ENCODE measurements at regions not wholly inside any gene's neighbourhood (a gene's known extent, or its start where the extent isn't known, plus 50 kb on each side); places are given as distances from the start of the nearest gene placed in this dataset.
"Not testable (repeated sequence)": the region's sequence is repeated elsewhere in the genome, so short reads cannot be mapped to it uniquely, and the experiment has no call there.

GRCh38 chr3:29182828-29183227 is 98.0 kb upstream of the RBMS3 start:
- H2AFZ ChIP-seq (ENCODE audit: low read length); H3K27ac ChIP-seq (replicated peaks; ENCODE audit: low read length); H3K9ac ChIP-seq (ENCODE audit: low read depth, low read length, poor library complexity); H2BK120ac ChIP-seq (ENCODE audit: low read depth, low read length); H3K14ac ChIP-seq (ENCODE audit: low read length); H3K27me3 ChIP-seq (ENCODE audit: control insufficient read depth in 3 of 3, insufficient read depth in 3 of 3, low read depth in 1 of 3, low read length in 3 of 3); H3K18ac ChIP-seq (ENCODE audit: low read length); H3K4ac ChIP-seq (ENCODE audit: low read length); H4K91ac ChIP-seq (ENCODE audit: low read depth, low read length, poor library complexity); H2BK12ac ChIP-seq (ENCODE audit: low read length); H2BK15ac ChIP-seq (ENCODE audit: low read length); H3K4me3 ChIP-seq (ENCODE audit: low read length in 2 of 2); DNase-seq (ENCODE audit: low spot score); H2AK5ac ChIP-seq (ENCODE audit: low read depth, low read length); H3K4me1 ChIP-seq (ENCODE audit: control insufficient read depth in 2 of 2, insufficient read depth in 1 of 2, low read depth in 1 of 2, low read length in 2 of 2); H3K4me2 ChIP-seq (ENCODE audit: insufficient read depth, low read length, poor library complexity, severe bottlenecking); H3K23ac ChIP-seq (ENCODE audit: low read depth, low read length, poor library complexity); H4K8ac ChIP-seq (ENCODE audit: low read depth, low read length); H3K9me3 ChIP-seq (replicated peaks in 1 of 2; ENCODE audit: control insufficient read depth in 2 of 2, insufficient read depth in 1 of 2, low read depth in 1 of 2, low read length in 2 of 2); H3K36me3 ChIP-seq (replicated peaks in 1 of 2; ENCODE audit: control insufficient read depth in 2 of 2, insufficient read depth in 2 of 2, low read length in 2 of 2); H3K79me1 ChIP-seq (ENCODE audit: low read depth, low read length); H2BK5ac ChIP-seq (ENCODE audit: low read length): not testable (repeated sequence)
- no CpG with 5 or more reads among the region's 3 CpGs for WGBS, 2 donors (ENCODE audit: extremely low coverage in 2 of 2, insufficient read length in 2 of 2, insufficient replicate concordance in 1 of 2)

DNA sequence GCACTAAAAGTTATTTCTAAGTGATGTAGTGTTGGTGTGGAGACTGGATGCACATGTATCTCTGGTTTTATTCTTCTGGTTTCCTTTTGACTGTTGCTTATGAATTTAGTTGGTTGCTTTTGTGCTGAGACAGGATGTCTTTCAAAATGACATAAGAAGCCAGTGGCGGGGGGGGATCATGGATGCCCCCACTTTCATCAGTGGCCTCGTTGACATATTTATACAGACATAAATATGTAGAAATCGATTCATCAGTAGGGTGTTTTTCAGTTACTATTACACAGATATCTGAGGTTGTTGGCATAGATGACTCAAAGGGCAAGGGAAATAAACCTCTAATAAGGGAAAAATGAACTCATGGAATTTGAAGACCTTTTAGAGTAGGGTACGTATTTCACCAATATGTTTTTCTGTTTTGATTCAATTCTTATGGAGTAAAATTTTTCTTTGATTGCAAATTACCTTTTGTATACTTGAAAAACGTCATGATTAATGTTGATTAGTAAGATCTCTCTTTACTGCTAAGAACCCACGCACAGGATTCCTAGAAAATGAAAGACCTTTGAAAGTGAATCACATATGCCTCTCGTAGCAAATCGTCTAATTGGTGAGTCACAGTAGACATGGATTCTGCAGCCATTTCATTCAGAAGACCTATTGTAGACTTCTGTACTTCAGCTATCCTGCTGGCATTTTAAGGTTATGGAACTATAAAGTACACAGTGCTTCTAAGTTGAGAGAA is 97.4 kb upstream of the RBMS3 start:
- no peak overlapping the region for H2BK12ac ChIP-seq (ENCODE audit: low read length)
- H3K4me1 ChIP-seq (ENCODE audit: control insufficient read depth in 2 of 2, insufficient read depth in 1 of 2, low read depth in 1 of 2, low read length in 2 of 2) = no peaks in the 10 kb centered on the region
- WGBS, 2 donors (ENCODE audit: extremely low coverage in 2 of 2, insufficient read length in 2 of 2, insufficient replicate concordance in 1 of 2) = no CpG with 5 or more reads among the region's 8 CpGs
- no peaks in the 10 kb centered on the region for H3K9me3 ChIP-seq (replicated peaks in 1 of 2; ENCODE audit: control insufficient read depth in 2 of 2, insufficient read depth in 1 of 2, low read depth in 1 of 2, low read length in 2 of 2)
- H3K9ac ChIP-seq (ENCODE audit: low read depth, low read length, poor library complexity) = no peak overlapping the region
- H3K36me3 ChIP-seq (replicated peaks in 1 of 2; ENCODE audit: control insufficient read depth in 2 of 2, insufficient read depth in 2 of 2, low read length in 2 of 2) = no peaks in the 10 kb centered on the region
- H2BK15ac ChIP-seq (ENCODE audit: low read length) = no peak overlapping the region
- H3K18ac ChIP-seq (ENCODE audit: low read length) = no peak overlapping the region
- H2AFZ ChIP-seq (ENCODE audit: low read length) = no peak overlapping the region
- no peak overlapping the region for H2AK5ac ChIP-seq (ENCODE audit: low read depth, low read length)
- no peak overlapping the region for H3K4me3 ChIP-seq (ENCODE audit: low read length in 2 of 2)
- no peak overlapping the region for H4K91ac ChIP-seq (ENCODE audit: low read depth, low read length, poor library complexity)
- no peak overlapping the region for H3K4me2 ChIP-seq (ENCODE audit: insufficient read depth, low read length, poor library complexity, severe bottlenecking)
- no peak overlapping the region for H3K23ac ChIP-seq (ENCODE audit: low read depth, low read length, poor library complexity)
- no peak overlapping the region for H3K27ac ChIP-seq (replicated peaks; ENCODE audit: low read length)
- no peaks in the 10 kb centered on the region for H3K27me3 ChIP-seq (ENCODE audit: control insufficient read depth in 3 of 3, insufficient read depth in 3 of 3, low read depth in 1 of 3, low read length in 3 of 3)
- H3K4ac ChIP-seq (ENCODE audit: low read length) = no peak overlapping the region
- no peaks in the 10 kb centered on the region for H3K79me1 ChIP-seq (ENCODE audit: low read depth, low read length)
- no peak overlapping the region for H2BK5ac ChIP-seq (ENCODE audit: low read length)
- no peak for DNase-seq (ENCODE audit: low spot score)
- no peak overlapping the region for H2BK120ac ChIP-seq (ENCODE audit: low read depth, low read length)
- H3K14ac ChIP-seq (ENCODE audit: low read length) = no peak overlapping the region
- H4K8ac ChIP-seq (ENCODE audit: low read depth, low read length) = no peak overlapping the region

DNA sequence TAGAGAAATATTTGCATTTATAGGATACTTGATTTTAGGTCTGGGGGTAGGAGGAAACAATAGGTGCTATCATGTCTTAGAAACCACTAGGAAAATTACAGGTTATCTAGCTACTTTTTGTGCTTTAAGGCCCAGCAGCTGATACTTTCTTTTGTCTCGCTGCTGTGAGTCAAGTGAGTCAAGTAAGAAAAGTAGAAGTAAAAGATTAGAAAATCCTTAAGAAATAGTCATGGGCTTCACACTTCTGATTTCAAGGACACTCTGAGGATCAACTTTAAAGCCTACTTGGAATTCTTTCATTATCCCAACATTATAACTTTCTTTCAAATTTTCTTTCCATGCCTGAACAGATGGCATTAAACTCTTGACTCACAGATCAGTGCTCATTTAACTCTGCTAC is 95.2 kb upstream of the RBMS3 start:
- no peak overlapping the region for H3K14ac ChIP-seq (ENCODE audit: low read length)
- H2BK5ac ChIP-seq (ENCODE audit: low read length) = no peak overlapping the region
- no peak overlapping the region for H3K4me2 ChIP-seq (ENCODE audit: insufficient read depth, low read length, poor library complexity, severe bottlenecking)
- no peaks in the 10 kb centered on the region for H3K79me1 ChIP-seq (ENCODE audit: low read depth, low read length)
- H4K8ac ChIP-seq (ENCODE audit: low read depth, low read length) = no peak overlapping the region
- no peaks in the 10 kb centered on the region for H3K9me3 ChIP-seq (replicated peaks in 1 of 2; ENCODE audit: control insufficient read depth in 2 of 2, insufficient read depth in 1 of 2, low read depth in 1 of 2, low read length in 2 of 2)
- H3K4me3 ChIP-seq (ENCODE audit: low read length in 2 of 2) = no peak overlapping the region
- H3K23ac ChIP-seq (ENCODE audit: low read depth, low read length, poor library complexity) = no peak overlapping the region
- no peak overlapping the region for H2BK15ac ChIP-seq (ENCODE audit: low read length)
- H3K9ac ChIP-seq (ENCODE audit: low read depth, low read length, poor library complexity) = no peak overlapping the region
- H4K91ac ChIP-seq (ENCODE audit: low read depth, low read length, poor library complexity) = no peak overlapping the region
- H3K18ac ChIP-seq (ENCODE audit: low read length) = no peak overlapping the region
- no peaks in the 10 kb centered on the region for H3K27me3 ChIP-seq (ENCODE audit: control insufficient read depth in 3 of 3, insufficient read depth in 3 of 3, low read depth in 1 of 3, low read length in 3 of 3)
- no peak overlapping the region for H3K4ac ChIP-seq (ENCODE audit: low read length)
- no peak overlapping the region for H2AFZ ChIP-seq (ENCODE audit: low read length)
- H2AK5ac ChIP-seq (ENCODE audit: low read depth, low read length) = no peak overlapping the region
- no peak overlapping the region for H2BK12ac ChIP-seq (ENCODE audit: low read length)
- H3K4me1 ChIP-seq (ENCODE audit: control insufficient read depth in 2 of 2, insufficient read depth in 1 of 2, low read depth in 1 of 2, low read length in 2 of 2) = no peaks in the 10 kb centered on the region
- no peak for DNase-seq (ENCODE audit: low spot score)
- no peaks in the 10 kb centered on the region for H3K36me3 ChIP-seq (replicated peaks in 1 of 2; ENCODE audit: control insufficient read depth in 2 of 2, insufficient read depth in 2 of 2, low read length in 2 of 2)
- no CpG with 5 or more reads among the region's 1 CpG for WGBS, 2 donors (ENCODE audit: extremely low coverage in 2 of 2, insufficient read length in 2 of 2, insufficient replicate concordance in 1 of 2)
- no peak overlapping the region for H2BK120ac ChIP-seq (ENCODE audit: low read depth, low read length)
- H3K27ac ChIP-seq (replicated peaks; ENCODE audit: low read length) = no peak overlapping the region

- H3K9me3 ChIP-seq (replicated peaks in 1 of 2; ENCODE audit: control insufficient read depth in 2 of 2, insufficient read depth in 1 of 2, low read depth in 1 of 2, low read length in 2 of 2) = no peaks in the 10 kb centered on the region
- no peak overlapping the region for H2BK5ac ChIP-seq (ENCODE audit: low read length)
- WGBS, 2 donors (ENCODE audit: extremely low coverage in 2 of 2, insufficient read length in 2 of 2, insufficient replicate concordance in 1 of 2) = no CpG with 5 or more reads among the region's 1 CpG
- H3K27ac ChIP-seq (replicated peaks; ENCODE audit: low read length) = no peak overlapping the region
- H2AFZ ChIP-seq (ENCODE audit: low read length) = no peak overlapping the region
- H3K9ac ChIP-seq (ENCODE audit: low read depth, low read length, poor library complexity) = no peak overlapping the region
- H2BK15ac ChIP-seq (ENCODE audit: low read length) = no peak overlapping the region
- no peaks in the 10 kb centered on the region for H3K36me3 ChIP-seq (replicated peaks in 1 of 2; ENCODE audit: control insufficient read depth in 2 of 2, insufficient read depth in 2 of 2, low read length in 2 of 2)
- no peak overlapping the region for H3K23ac ChIP-seq (ENCODE audit: low read depth, low read length, poor library complexity)
- no peak overlapping the region for H2BK12ac ChIP-seq (ENCODE audit: low read length)
- no peaks in the 10 kb centered on the region for H3K79me1 ChIP-seq (ENCODE audit: low read depth, low read length)
- H3K4me3 ChIP-seq (ENCODE audit: low read length in 2 of 2) = no peak overlapping the region
- H4K91ac ChIP-seq (ENCODE audit: low read depth, low read length, poor library complexity) = no peak overlapping the region
- H3K4ac ChIP-seq (ENCODE audit: low read length) = no peak overlapping the region
- no peak for DNase-seq (ENCODE audit: low spot score)
- H3K18ac ChIP-seq (ENCODE audit: low read length) = no peak overlapping the region
- H3K14ac ChIP-seq (ENCODE audit: low read length) = no peak overlapping the region
- H2BK120ac ChIP-seq (ENCODE audit: low read depth, low read length) = no peak overlapping the region
- H2AK5ac ChIP-seq (ENCODE audit: low read depth, low read length) = no peak overlapping the region
- no peaks in the 10 kb centered on the region for H3K4me1 ChIP-seq (ENCODE audit: control insufficient read depth in 2 of 2, insufficient read depth in 1 of 2, low read depth in 1 of 2, low read length in 2 of 2)
- no peaks in the 10 kb centered on the region for H3K27me3 ChIP-seq (ENCODE audit: control insufficient read depth in 3 of 3, insufficient read depth in 3 of 3, low read depth in 1 of 3, low read length in 3 of 3)
- H4K8ac ChIP-seq (ENCODE audit: low read depth, low read length) = no peak overlapping the region
- H3K4me2 ChIP-seq (ENCODE audit: insufficient read depth, low read length, poor library complexity, severe bottlenecking) = no peak overlapping the region
These were observed 94.7 kb upstream of the RBMS3 start for GRCh38 chr3:29186131-29186599.
